Fibroblast of lung (primary cell): ENCODE measurements at regions not wholly inside any gene's neighbourhood (a gene's known extent, or its start where the extent isn't known, plus 50 kb on each side); places are given as distances from the start of the nearest gene placed in this dataset.

Experiments used
- DNase-seq, 2 donors: peaks; one replicate each; pipeline versions ENCODE4 v3.0.0 to v3.0.0-alpha.2; 2010; ENCODE audit warnings: low read depth in 2 of 2
- H2AFZ ChIP-seq: 2 replicates; pipeline ENCODE4 v1.5.1; 2012; ENCODE audit warnings: low read length, control low read depth, inconsistent platforms
- H3K27ac ChIP-seq: 2 replicates; pipeline ENCODE4 v1.5.1; 2011; ENCODE audit warnings: low read length, control low read depth; ENCODE audit not compliant: insufficient read depth
- H3K27me3 ChIP-seq: 2 replicates; pipeline ENCODE4 v1.5.1; 2011; ENCODE audit warnings: mild to moderate bottlenecking, low read length; ENCODE audit not compliant: control insufficient read depth, insufficient read depth
- H3K36me3 ChIP-seq: 2 replicates; pipeline ENCODE4 v1.5.1; 2011; ENCODE audit warnings: low read length; ENCODE audit not compliant: control insufficient read depth, insufficient read depth
- H3K4me1 ChIP-seq: 2 replicates; pipeline ENCODE4 v1.5.1; 2011; ENCODE audit warnings: low read length; ENCODE audit not compliant: control insufficient read depth, insufficient read depth; ENCODE audit errors: extremely low read depth
- H3K4me2 ChIP-seq: 2 replicates; pipeline ENCODE4 v1.5.1; 2011; ENCODE audit warnings: low read length, control low read depth; ENCODE audit not compliant: insufficient read depth; ENCODE audit errors: extremely low read depth
- H3K4me3 ChIP-seq, 4 experiments: fragments of 200-600 bp in 1 of 4; sonication (generic) in 1 of 4; replicated peaks in 1 of 4; 2 replicates each; pipeline ENCODE4 v1.5.1; 2011 to 2016; ENCODE audit warnings: low read length in 4 of 4, low read depth in 3 of 4, mild to moderate bottlenecking in 3 of 4, control low read depth in 2 of 4, inconsistent platforms in 1 of 4, mixed read lengths in 1 of 4; ENCODE audit not compliant: insufficient read depth in 1 of 4; ENCODE audit errors: control extremely low read depth in 1 of 4
- H3K79me2 ChIP-seq: 2 replicates; pipeline ENCODE4 v1.5.1; 2012; ENCODE audit warnings: mild to moderate bottlenecking, low read length, inconsistent platforms; ENCODE audit not compliant: control insufficient read depth, insufficient read depth
- H3K9ac ChIP-seq: 2 replicates; pipeline ENCODE4 v1.5.1; 2011; ENCODE audit warnings: mild to moderate bottlenecking, low read length, control low read depth; ENCODE audit not compliant: insufficient read depth
- H3K9me3 ChIP-seq: 2 replicates; pipeline ENCODE4 v1.5.1; 2012; ENCODE audit warnings: low read depth, low read length; ENCODE audit not compliant: control insufficient read depth, insufficient read depth
- H4K20me1 ChIP-seq: 2 replicates; pipeline ENCODE4 v1.5.1; 2011; ENCODE audit warnings: low read length; ENCODE audit not compliant: control insufficient read depth, insufficient read depth; ENCODE audit errors: extremely low read depth
- EZH2 ChIP-seq: IDR thresholded peaks from 2 replicates; pipeline ENCODE4 v1.5.1; 2012; ENCODE audit warnings: low read length, control low read depth, mild to moderate bottlenecking; ENCODE audit errors: missing control alignments
- TF ChIP-seq, protein P1 (sequence below), 2 donors: IDR thresholded peaks in 1 of 2; conservative IDR thresholded peaks in 1 of 2; 1 replicate in 1 of 2; 2 replicates in 1 of 2; pipeline ENCODE4 v1.5.1; 2011 to 2012; ENCODE audit warnings: low read length in 2 of 2, control low read depth in 1 of 2, inconsistent platforms in 1 of 2, low read depth in 1 of 2, mild to moderate bottlenecking in 1 of 2

DNA sequence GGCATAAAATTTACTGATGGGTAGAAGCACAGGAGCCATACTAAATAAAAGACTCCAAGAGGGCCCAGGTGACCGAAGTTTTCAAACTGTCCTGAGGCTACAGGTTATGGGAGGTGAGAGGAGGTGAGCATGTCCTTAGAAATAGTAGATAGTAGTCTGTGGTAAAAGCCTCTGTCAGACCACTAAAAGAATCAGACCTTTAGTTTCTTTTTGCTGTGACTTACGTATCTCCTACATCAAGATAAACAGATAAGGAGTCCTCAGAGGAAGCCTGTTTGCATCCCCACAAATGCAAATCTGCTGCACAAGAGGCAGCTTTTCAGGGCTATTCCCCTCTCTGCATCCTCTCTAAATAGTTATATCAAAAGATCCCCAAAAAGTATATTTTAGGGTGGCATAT lies 711.6 kb upstream of the SLITRK6 start:
- TF ChIP-seq EZH2, result no peak
- H2AFZ ChIP-seq, result no peak overlapping the region
- no peak overlapping the region for H3K4me2 ChIP-seq
- H3K9me3 ChIP-seq, result no peaks in the 10 kb centered on the region
- DNase-seq, result no peak
- H3K79me2 ChIP-seq, result no peaks in the 10 kb centered on the region
- H3K4me1 ChIP-seq, result no peaks in the 10 kb centered on the region
- H3K27me3 ChIP-seq, result no peaks in the 10 kb centered on the region
- no peak overlapping the region for H3K27ac ChIP-seq
- H3K9ac ChIP-seq, result no peak overlapping the region
- H3K36me3 ChIP-seq, result no peaks in the 10 kb centered on the region
- no peak overlapping the region for H3K4me3 ChIP-seq
- H4K20me1 ChIP-seq, result no peaks in the 10 kb centered on the region

DNA sequence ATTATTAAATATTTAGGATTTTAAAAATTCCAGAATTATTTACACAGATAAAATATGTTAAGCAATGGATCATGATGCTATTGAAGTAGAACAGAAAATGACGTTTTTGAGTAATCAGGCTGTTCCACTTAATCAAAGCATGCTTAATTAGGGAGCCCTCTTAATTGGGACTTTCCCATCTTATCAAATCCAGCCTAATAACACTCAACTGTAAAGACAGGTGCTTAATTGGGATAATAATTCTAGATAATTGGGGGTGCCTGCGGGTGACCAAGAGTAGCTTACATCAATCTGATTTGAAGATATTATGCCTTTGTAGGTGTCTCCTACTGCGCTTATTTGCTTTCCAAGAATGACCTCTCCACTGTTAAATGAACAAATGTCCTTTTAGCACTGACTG lies 742.2 kb upstream of the SLITRK6 start:
- Histone ChIP-seq H3K79me2 (no peaks in the 10 kb centered on the region), H3K4me3 (no peak overlapping the region), H3K36me3 (no peaks in the 10 kb centered on the region), H3K4me2 (no peak overlapping the region), H3K4me1 (no peaks in the 10 kb centered on the region), H3K9ac (no peak overlapping the region), H2AFZ (no peak overlapping the region), H3K27me3 (no peaks in the 10 kb centered on the region), H3K9me3 (no peaks in the 10 kb centered on the region), H3K27ac (no peak overlapping the region), H4K20me1 (no peaks in the 10 kb centered on the region)
- no peak for DNase-seq
- no peak for TF ChIP-seq EZH2
- TF ChIP-seq, protein P1, sequence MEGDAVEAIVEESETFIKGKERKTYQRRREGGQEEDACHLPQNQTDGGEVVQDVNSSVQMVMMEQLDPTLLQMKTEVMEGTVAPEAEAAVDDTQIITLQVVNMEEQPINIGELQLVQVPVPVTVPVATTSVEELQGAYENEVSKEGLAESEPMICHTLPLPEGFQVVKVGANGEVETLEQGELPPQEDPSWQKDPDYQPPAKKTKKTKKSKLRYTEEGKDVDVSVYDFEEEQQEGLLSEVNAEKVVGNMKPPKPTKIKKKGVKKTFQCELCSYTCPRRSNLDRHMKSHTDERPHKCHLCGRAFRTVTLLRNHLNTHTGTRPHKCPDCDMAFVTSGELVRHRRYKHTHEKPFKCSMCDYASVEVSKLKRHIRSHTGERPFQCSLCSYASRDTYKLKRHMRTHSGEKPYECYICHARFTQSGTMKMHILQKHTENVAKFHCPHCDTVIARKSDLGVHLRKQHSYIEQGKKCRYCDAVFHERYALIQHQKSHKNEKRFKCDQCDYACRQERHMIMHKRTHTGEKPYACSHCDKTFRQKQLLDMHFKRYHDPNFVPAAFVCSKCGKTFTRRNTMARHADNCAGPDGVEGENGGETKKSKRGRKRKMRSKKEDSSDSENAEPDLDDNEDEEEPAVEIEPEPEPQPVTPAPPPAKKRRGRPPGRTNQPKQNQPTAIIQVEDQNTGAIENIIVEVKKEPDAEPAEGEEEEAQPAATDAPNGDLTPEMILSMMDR (conservative IDR thresholded peaks at IDR 0.05 in 1 of 2, IDR thresholded peaks at IDR 0.05 in 1 of 2; ENCODE audit: low read depth in 1 of 2, low read length in 2 of 2), result no peak

DNA sequence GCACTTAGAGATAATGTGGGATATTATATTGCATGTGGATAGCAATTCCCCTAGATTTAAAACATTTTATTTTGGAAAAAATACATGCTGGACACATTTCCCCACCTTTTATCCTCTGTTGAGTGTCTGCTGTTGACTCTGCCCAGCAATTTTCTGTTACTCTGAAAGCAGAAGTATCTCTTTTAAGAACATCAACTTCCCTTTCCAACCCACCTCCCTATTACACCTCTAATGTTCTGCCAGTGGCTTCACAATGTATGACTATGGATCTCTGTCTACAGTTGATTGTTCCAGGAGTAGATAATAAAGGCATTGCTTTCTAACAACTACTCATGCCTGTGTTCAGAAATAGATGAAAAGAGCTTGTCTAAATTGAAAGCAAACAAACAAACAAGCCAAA lies 754.8 kb upstream of the SLITRK6 start:
- Histone ChIP-seq H3K36me3 (no peaks in the 10 kb centered on the region), H3K79me2 (no peaks in the 10 kb centered on the region), H3K9me3 (no peaks in the 10 kb centered on the region), H3K27me3 (no peaks in the 10 kb centered on the region), H3K4me1 (no peaks in the 10 kb centered on the region), H3K4me3 (no peak overlapping the region), H3K9ac (no peak overlapping the region), H3K27ac (no peak overlapping the region), H3K4me2 (no peak overlapping the region), H2AFZ (no peak overlapping the region), H4K20me1 (no peaks in the 10 kb centered on the region)
- DNase-seq, result no peak
- TF ChIP-seq, protein P1 (conservative IDR thresholded peaks at IDR 0.05 in 1 of 2, IDR thresholded peaks at IDR 0.05 in 1 of 2; ENCODE audit: low read depth in 1 of 2, low read length in 2 of 2), result no peak
- no peak for TF ChIP-seq EZH2
